ENCODE measurements at regions not wholly inside any gene's neighbourhood (a gene's known extent, or its start where the extent isn't known, plus 50 kb on each side); places are given as distances from the start of the nearest gene placed in this dataset.
A peak's percentile ranks its signal among the peaks of the same experiment; 100 is the strongest.
"Not testable (repeated sequence)": the region's sequence is repeated elsewhere in the genome, so short reads cannot be mapped to it uniquely, and the experiment has no call there.

DNA sequence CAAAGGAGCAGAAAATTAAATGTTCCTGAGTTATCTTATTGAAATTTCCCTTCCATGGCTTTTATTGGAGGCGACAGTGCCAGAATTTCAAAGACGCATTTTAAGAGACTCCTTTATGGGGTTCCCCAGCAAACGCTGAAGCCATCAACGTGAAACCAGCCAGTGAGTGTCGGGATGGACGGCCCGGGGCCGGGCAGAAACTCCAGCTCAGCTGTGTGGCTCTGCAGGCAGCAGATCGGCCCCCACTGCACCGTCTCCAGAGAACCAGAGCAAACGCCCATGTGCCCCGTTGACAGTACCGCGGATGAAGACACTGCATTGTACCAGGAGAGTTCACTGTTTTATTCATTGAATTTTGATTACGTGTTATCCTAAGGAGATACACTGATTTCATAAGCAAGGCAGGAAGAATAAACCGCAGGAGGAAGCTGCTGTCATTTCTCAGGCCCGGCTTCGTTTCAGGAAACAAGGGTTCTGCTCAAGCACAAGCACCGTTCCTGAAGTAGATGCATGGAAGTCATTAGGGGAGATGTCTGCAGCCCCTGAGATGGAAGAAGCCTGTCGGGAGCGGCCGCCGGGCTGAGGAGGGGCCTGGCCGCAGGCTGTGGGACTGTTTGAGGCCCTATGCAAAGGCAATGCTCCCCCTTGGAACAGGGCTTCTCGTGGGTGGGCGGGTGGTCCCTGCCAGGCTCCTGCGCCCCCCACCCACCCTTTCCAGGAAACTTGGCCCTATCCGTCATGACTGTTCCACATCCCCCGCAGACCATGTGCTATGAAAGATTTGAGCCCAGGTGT lies 639.7 kb downstream of the TBC1D22A start:
- no peaks in the 10 kb centered on the region for H3K4me1 Mint-ChIP-seq
- H3K9me3 ChIP-seq (ENCODE audit: control insufficient read depth in 2 of 2, low read length in 2 of 2): no peaks in the 10 kb centered on the region

DNA sequence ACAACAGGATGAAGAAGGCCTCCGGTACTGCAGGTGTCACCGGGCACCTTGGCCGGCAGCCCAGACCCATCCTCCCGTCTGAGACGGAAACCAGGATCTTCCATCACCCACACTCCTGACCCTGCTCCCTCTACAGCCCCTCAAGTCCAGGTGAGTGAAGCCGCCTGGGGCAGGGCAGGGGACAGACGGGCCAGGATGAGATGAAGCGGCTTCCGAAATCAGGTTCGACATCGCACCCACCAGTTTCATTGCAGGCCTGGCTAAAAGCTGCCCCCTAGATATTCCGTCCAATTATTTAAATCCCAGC lies 639.1 kb downstream of the TBC1D22A start:
- Histone ChIP-seq H3K9me3 (ENCODE audit: control insufficient read depth in 2 of 2, low read length in 2 of 2) (no peaks in the 10 kb centered on the region), H3K36me3 (ENCODE audit: control insufficient read depth, insufficient read depth, low read length) (no peaks in the 10 kb centered on the region), H3K27me3 (ENCODE audit: control insufficient read depth, insufficient read depth, low read length) (no peaks in the 10 kb centered on the region), H3K4me3 (ENCODE audit: low read depth, low read length) (no peak overlapping the region), H3K4me1 (ENCODE audit: control insufficient read depth, insufficient read depth, low read length, poor library complexity, severe bottlenecking) (no peaks in the 10 kb centered on the region), H3K27ac (ENCODE audit: insufficient read depth, low read length, poor library complexity, severe bottlenecking) (no peak overlapping the region)
- Mint-ChIP-seq H3K36me3 (no peaks in the 10 kb centered on the region), H3K9me3 (peaks cover 0 to 6% (median 0%) of the 10 kb centered on the region in 7 donors), H3K4me3 (peak overlapping the region in 1 of 4 donors; percentile 89), H3K27me3 (no peaks in the 10 kb centered on the region), H3K27ac (no peak overlapping the region), H3K4me1 (no peaks in the 10 kb centered on the region)
- DNase-seq (no peak), ATAC-seq (ENCODE audit: low read depth in 2 of 2) (no peak)

More for the DNA sequence above, 639.7 kb downstream of the TBC1D22A start:
- no peaks in the 10 kb centered on the region for H3K36me3 ChIP-seq (ENCODE audit: control insufficient read depth, insufficient read depth, low read length)
- H3K27ac ChIP-seq (ENCODE audit: insufficient read depth, low read length, poor library complexity, severe bottlenecking): no peak overlapping the region
- H3K4me3 Mint-ChIP-seq: no peak overlapping the region
- ATAC-seq (ENCODE audit: low read depth in 2 of 2): no peak
- no peak for DNase-seq
- H3K36me3 Mint-ChIP-seq: no peaks in the 10 kb centered on the region
- H3K27me3 ChIP-seq (ENCODE audit: control insufficient read depth, insufficient read depth, low read length): no peaks in the 10 kb centered on the region
- H3K9me3 Mint-ChIP-seq: peaks cover 0 to 2% (median 0%) of the 10 kb centered on the region in 7 donors
- no peaks in the 10 kb centered on the region for H3K27me3 Mint-ChIP-seq
- no peaks in the 10 kb centered on the region for H3K4me1 ChIP-seq (ENCODE audit: control insufficient read depth, insufficient read depth, low read length, poor library complexity, severe bottlenecking)
- H3K27ac Mint-ChIP-seq: no peak overlapping the region
- H3K4me3 ChIP-seq (ENCODE audit: low read depth, low read length): no peak overlapping the region

DNA sequence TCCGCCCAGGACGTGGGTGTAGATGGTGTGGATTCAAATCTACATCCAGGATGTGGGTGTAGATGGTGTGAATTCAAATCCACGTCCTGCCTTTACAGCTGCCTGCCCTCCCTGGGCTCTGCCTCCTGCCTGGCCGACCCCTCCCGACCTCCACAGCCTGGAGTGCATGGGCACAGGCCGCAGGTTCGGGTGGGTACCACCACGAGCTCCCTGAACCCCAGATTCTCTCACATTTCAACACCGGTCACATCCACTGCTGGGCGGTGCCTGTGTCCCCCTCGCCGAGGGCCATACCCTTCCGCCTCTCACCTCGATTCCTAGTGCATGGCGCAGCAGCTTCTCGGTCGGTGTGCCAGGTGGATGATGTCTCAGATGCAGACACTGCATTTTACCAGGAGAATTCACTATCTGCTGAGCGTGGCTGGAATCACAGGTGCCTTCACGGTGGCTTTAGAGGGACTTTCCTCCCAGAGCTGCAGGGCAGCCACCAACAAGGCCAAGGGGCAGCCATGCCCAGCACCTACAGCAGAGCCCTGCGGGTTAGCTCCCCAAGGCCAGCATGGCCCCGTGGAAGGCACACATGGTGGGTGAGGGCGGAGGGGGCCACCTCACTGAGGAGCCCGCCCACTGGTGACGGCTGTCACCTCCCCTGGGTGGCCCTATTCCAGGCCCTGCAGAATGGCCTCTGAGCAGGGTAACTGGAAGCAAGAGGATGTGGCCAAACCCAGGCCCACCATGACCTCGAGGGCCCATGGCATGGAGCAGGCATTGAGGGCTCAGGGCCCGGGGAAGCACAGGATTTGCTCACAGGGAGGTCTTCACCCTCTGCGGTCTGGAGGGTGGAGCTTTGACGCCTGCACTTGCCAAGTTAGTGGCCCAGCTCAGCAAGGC lies 638.5 kb downstream of the TBC1D22A start:
- Histone ChIP-seq H3K9me3 (ENCODE audit: control insufficient read depth in 2 of 2, low read length in 2 of 2) (no peaks in the 10 kb centered on the region), H3K4me3 (ENCODE audit: low read depth, low read length) (no peak overlapping the region), H3K4me1 (ENCODE audit: control insufficient read depth, insufficient read depth, low read length, poor library complexity, severe bottlenecking) (no peaks in the 10 kb centered on the region), H3K36me3 (ENCODE audit: control insufficient read depth, insufficient read depth, low read length) (no peaks in the 10 kb centered on the region), H3K27me3 (ENCODE audit: control insufficient read depth, insufficient read depth, low read length) (no peaks in the 10 kb centered on the region), H3K27ac (ENCODE audit: insufficient read depth, low read length, poor library complexity, severe bottlenecking) (no peak overlapping the region)
- H3K36me3 Mint-ChIP-seq: no peaks in the 10 kb centered on the region
- ATAC-seq (ENCODE audit: low read depth in 2 of 2): no peak
- H3K9me3 Mint-ChIP-seq: peaks cover 0 to 6% (median 0%) of the 10 kb centered on the region in 7 donors
- H3K27ac Mint-ChIP-seq: no peak overlapping the region
- H3K4me3 Mint-ChIP-seq: peak overlapping the region in 1 of 4 donors; percentile 89
- no peaks in the 10 kb centered on the region for H3K27me3 Mint-ChIP-seq
- H3K4me1 Mint-ChIP-seq: no peaks in the 10 kb centered on the region
- DNase-seq: no peak

DNA sequence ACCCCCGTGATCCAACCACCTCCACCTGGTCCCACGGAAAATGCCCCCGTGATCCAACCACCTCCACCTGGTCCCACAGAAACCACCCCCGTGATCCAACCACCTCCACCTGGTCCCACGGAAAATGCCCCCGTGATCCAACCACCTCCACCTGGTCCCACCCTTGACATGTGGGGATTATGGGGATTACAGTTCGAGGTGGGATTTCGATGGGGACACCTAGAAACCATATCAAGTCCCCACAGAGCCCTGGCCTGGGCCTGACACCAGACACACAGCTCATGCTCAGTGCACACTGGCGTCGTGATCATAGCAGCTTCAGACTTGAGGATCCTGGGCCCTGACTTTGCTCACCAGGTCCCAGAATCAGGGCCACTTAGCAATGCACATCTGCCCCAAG lies 637.7 kb downstream of the TBC1D22A start:
- not testable (repeated sequence) for H3K27ac Mint-ChIP-seq; H3K27me3 Mint-ChIP-seq; ATAC-seq (ENCODE audit: low read depth in 2 of 2); H3K4me3 ChIP-seq (ENCODE audit: low read depth, low read length); H3K4me1 ChIP-seq (ENCODE audit: control insufficient read depth, insufficient read depth, low read length, poor library complexity, severe bottlenecking); H3K4me3 Mint-ChIP-seq; H3K27ac ChIP-seq (ENCODE audit: insufficient read depth, low read length, poor library complexity, severe bottlenecking); H3K9me3 Mint-ChIP-seq; H3K27me3 ChIP-seq (ENCODE audit: control insufficient read depth, insufficient read depth, low read length); H3K4me1 Mint-ChIP-seq; H3K36me3 Mint-ChIP-seq; H3K36me3 ChIP-seq (ENCODE audit: control insufficient read depth, insufficient read depth, low read length); DNase-seq; H3K9me3 ChIP-seq (ENCODE audit: control insufficient read depth in 2 of 2, low read length in 2 of 2)

DNA sequence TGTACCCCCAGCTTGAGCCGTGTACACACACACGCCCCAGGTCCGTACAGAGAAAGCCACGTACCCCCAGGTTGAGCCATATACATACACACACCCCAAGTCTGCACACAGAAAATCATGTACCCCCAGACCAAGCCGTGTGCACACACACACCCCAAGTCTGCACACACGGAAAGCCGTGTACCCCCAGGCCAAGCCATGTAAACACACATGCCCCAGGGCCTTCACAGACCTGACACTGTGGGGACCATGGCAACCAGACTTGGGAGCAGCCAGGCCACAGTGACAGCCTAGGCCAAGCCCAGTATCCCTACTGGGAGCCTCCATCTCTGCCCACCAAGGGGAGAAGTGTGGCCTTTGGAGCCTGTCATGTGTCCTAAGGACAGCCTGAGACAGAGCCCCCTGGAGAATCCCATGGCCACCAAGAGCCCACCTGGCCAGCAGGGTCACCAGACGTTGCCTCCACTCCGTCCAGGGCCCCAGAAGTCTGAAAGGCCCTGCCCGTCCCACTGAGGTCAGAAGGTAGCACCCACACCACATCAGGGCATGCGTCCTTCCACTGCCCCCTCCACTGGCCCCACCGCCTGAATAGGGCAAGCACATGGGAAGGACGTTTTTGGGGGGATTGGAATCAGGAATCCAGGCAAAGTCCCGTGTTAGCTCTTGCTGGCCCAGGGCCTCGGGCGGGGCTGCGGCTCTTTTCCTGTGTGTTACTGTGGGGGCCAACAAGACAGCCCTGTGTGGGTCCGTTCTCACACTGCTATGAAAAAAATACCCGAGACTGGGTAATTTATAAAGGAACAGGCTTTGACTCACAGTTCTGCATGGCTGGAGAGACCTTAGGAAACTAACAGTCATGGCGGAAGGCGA lies 636.7 kb downstream of the TBC1D22A start:
- Mint-ChIP-seq H3K27me3 (no peaks in the 10 kb centered on the region), H3K4me1 (no peaks in the 10 kb centered on the region), H3K4me3 (no peak overlapping the region), H3K9me3 (peaks cover 0 to 6% (median 0%) of the 10 kb centered on the region in 7 donors), H3K36me3 (no peaks in the 10 kb centered on the region), H3K27ac (no peak overlapping the region)
- no peaks in the 10 kb centered on the region for H3K9me3 ChIP-seq (ENCODE audit: control insufficient read depth in 2 of 2, low read length in 2 of 2)
- H3K4me1 ChIP-seq (ENCODE audit: control insufficient read depth, insufficient read depth, low read length, poor library complexity, severe bottlenecking): no peaks in the 10 kb centered on the region
- H3K27ac ChIP-seq (ENCODE audit: insufficient read depth, low read length, poor library complexity, severe bottlenecking): no peak overlapping the region
- no peak overlapping the region for H3K4me3 ChIP-seq (ENCODE audit: low read depth, low read length)
- H3K36me3 ChIP-seq (ENCODE audit: control insufficient read depth, insufficient read depth, low read length): no peaks in the 10 kb centered on the region
- ATAC-seq (ENCODE audit: low read depth in 2 of 2): no peak
- no peaks in the 10 kb centered on the region for H3K27me3 ChIP-seq (ENCODE audit: control insufficient read depth, insufficient read depth, low read length)
- no peak for DNase-seq

DNA sequence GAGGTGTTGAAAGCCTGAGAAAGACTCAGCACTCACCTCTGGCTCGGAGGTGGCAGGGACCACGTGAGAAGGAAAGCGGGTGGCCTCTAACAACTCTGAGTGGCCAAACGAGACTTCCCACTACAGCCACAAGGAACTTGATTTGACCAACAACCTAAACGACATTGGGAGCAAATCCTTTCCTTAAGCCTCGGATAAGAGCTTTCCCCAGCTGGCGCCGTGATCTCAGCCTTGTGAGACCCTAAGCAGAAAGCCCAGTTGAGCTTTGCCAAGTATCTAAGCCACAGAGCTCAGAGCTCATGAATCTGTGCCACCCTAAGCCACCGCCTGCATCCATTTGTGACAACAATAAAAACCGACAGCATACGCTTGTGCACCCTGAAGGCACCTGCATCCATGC lies 636.0 kb downstream of the TBC1D22A start:
- Histone ChIP-seq H3K4me3 (ENCODE audit: low read depth, low read length) (no peak overlapping the region), H3K27me3 (ENCODE audit: control insufficient read depth, insufficient read depth, low read length) (no peaks in the 10 kb centered on the region), H3K27ac (ENCODE audit: insufficient read depth, low read length, poor library complexity, severe bottlenecking) (no peak overlapping the region), H3K9me3 (ENCODE audit: control insufficient read depth in 2 of 2, low read length in 2 of 2) (no peaks in the 10 kb centered on the region), H3K4me1 (ENCODE audit: control insufficient read depth, insufficient read depth, low read length, poor library complexity, severe bottlenecking) (no peaks in the 10 kb centered on the region), H3K36me3 (ENCODE audit: control insufficient read depth, insufficient read depth, low read length) (no peaks in the 10 kb centered on the region)
- no peak for ATAC-seq (ENCODE audit: low read depth in 2 of 2)
- Mint-ChIP-seq H3K4me1 (no peaks in the 10 kb centered on the region), H3K27ac (no peak overlapping the region), H3K9me3 (peaks cover 0 to 6% (median 0%) of the 10 kb centered on the region in 7 donors), H3K36me3 (no peaks in the 10 kb centered on the region), H3K4me3 (no peak overlapping the region), H3K27me3 (no peaks in the 10 kb centered on the region)
- no peak for DNase-seq

DNA sequence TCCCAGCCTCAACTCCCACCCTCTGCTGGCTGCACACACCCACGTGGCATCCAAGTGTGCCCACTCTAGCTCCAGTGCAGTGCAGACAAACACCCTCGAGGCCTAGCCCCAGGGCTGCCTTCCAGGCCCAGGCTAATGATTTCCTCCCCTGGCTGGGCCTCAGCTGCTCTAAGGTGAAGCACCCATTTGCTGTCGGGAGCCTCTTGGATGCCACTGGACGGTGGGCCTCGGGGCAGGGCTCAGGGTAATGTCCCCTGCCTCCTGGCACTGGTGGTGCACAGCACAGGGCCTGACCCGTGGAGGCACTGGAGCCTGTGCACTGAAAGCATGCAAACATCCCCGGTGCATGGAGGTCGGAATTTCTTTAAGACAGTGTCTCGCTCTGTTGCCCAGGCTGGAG lies 635.2 kb downstream of the TBC1D22A start:
- H3K9me3 Mint-ChIP-seq: peaks cover 0 to 6% (median 0%) of the 10 kb centered on the region in 7 donors
- Histone ChIP-seq H3K4me1 (ENCODE audit: control insufficient read depth, insufficient read depth, low read length, poor library complexity, severe bottlenecking) (no peaks in the 10 kb centered on the region), H3K27me3 (ENCODE audit: control insufficient read depth, insufficient read depth, low read length) (no peaks in the 10 kb centered on the region), H3K27ac (ENCODE audit: insufficient read depth, low read length, poor library complexity, severe bottlenecking) (no peak overlapping the region), H3K9me3 (ENCODE audit: control insufficient read depth in 2 of 2, low read length in 2 of 2) (no peaks in the 10 kb centered on the region), H3K4me3 (ENCODE audit: low read depth, low read length) (no peak overlapping the region), H3K36me3 (ENCODE audit: control insufficient read depth, insufficient read depth, low read length) (no peaks in the 10 kb centered on the region)
- no peak overlapping the region for H3K4me3 Mint-ChIP-seq
- H3K27me3 Mint-ChIP-seq: no peaks in the 10 kb centered on the region
- H3K27ac Mint-ChIP-seq: no peak overlapping the region
- H3K4me1 Mint-ChIP-seq: no peaks in the 10 kb centered on the region
- no peak for DNase-seq
- H3K36me3 Mint-ChIP-seq: no peaks in the 10 kb centered on the region
- no peak for ATAC-seq (ENCODE audit: low read depth in 2 of 2)
